ENCODE measurements at regions not wholly inside any gene's neighbourhood (a gene's known extent, or its start where the extent isn't known, plus 50 kb on each side); places are given as distances from the start of the nearest gene placed in this dataset.

GRCh38 chr9:24073666-24074065 is 247.6 kb upstream of the ELAVL2 start (continued):
- no peak for TF ChIP-seq ZNF362 (CRISPR knock-in tag; IDR thresholded peaks at IDR 0.05; ENCODE audit: borderline replicate concordance)
- TF ChIP-seq AHDC1 (CRISPR knock-in tag; IDR thresholded peaks at IDR 0.05; ENCODE audit: borderline replicate concordance): no peak
- TF ChIP-seq XBP1 (CRISPR knock-in tag; IDR thresholded peaks at IDR 0.05): no peak
- TF ChIP-seq ZFP82 (CRISPR knock-in tag; IDR thresholded peaks at IDR 0.05; ENCODE audit: borderline replicate concordance): no peak
- no peak for TF ChIP-seq SALL1 (CRISPR knock-in tag; IDR thresholded peaks at IDR 0.05)

GRCh38 chr9:24073007-24073592 is 247.1 kb upstream of the ELAVL2 start:
- Histone ChIP-seq H3K4me3 (replicated peaks in 1 of 3; ENCODE audit: insufficient read depth in 1 of 3, low read depth in 2 of 3, low read length in 3 of 3) (no peak overlapping the region), H3K27ac (ENCODE audit: extremely low read length, insufficient read depth, low read length) (no peak overlapping the region), H3K36me3 (replicated peaks in 1 of 2; ENCODE audit: control insufficient read depth in 1 of 2, insufficient read depth in 2 of 2, low read length in 2 of 2) (no peaks in the 10 kb centered on the region), H3K4me1 (ENCODE audit: insufficient read depth, low read length) (no peaks in the 10 kb centered on the region), H3K79me2 (ENCODE audit: insufficient read depth, low read length) (no peaks in the 10 kb centered on the region), H2AFZ (ENCODE audit: low read length) (no peak overlapping the region), H3K27me3 (ENCODE audit: control insufficient read depth in 1 of 2, insufficient read depth in 2 of 2, low read length in 2 of 2) (no peaks in the 10 kb centered on the region), H3K9me3 (ENCODE audit: low read length) (peaks cover 78% of the 10 kb centered on the region), H3K4me2 (ENCODE audit: low read depth, low read length) (no peak overlapping the region), H3K9ac (ENCODE audit: insufficient read depth, low read depth, low read length) (no peak overlapping the region), H4K20me1 (ENCODE audit: insufficient read depth, low read length) (no peaks in the 10 kb centered on the region)
- ATAC-seq: no peak
- POLR2A ChIA-PET: no interaction called here
- no TSS peak for BruUV-seq (replicated peaks)
- CTCF ChIA-PET (ENCODE audit: low intra/inter-chr PET ratio, low total read pairs): no interaction called here
- no peak for FAIRE-seq
- no peak for DNase-seq (ENCODE audit: low spot score)
- in situ Hi-C loops (cut with HindIII; ENCODE audit: extremely low pct_ligation_motif_present, low pct_unique_long_range_greater_than_20kb) (no loop called here), intact Hi-C loops (cut with micrococcal nuclease; ENCODE audit: unreplicated experiment) (no loop called here)
- WGBS (ENCODE audit: low lambda C conversion rate): 56% methylated on average over 5 of the region's 5 CpGs
- no peak for TF ChIP-seq ETS1 (CRISPR knock-in tag; IDR thresholded peaks at IDR 0.05)
- TF ChIP-seq CEBPZ (IDR thresholded peaks at IDR 0.05; ENCODE audit: low read length): no peak
- no peak for TF ChIP-seq TFAP4 (IDR thresholded peaks at IDR 0.05; ENCODE audit: borderline replicate concordance, low read depth)
- no peak for TF ChIP-seq ZNF441 (CRISPR knock-in tag; IDR thresholded peaks at IDR 0.05; ENCODE audit: borderline replicate concordance)
